ENCODE measurements at regions not wholly inside any gene's neighbourhood (a gene's known extent, or its start where the extent isn't known, plus 50 kb on each side); places are given as distances from the start of the nearest gene placed in this dataset.
"Not testable (repeated sequence)": the region's sequence is repeated elsewhere in the genome, so short reads cannot be mapped to it uniquely, and the experiment has no call there.

DNA sequence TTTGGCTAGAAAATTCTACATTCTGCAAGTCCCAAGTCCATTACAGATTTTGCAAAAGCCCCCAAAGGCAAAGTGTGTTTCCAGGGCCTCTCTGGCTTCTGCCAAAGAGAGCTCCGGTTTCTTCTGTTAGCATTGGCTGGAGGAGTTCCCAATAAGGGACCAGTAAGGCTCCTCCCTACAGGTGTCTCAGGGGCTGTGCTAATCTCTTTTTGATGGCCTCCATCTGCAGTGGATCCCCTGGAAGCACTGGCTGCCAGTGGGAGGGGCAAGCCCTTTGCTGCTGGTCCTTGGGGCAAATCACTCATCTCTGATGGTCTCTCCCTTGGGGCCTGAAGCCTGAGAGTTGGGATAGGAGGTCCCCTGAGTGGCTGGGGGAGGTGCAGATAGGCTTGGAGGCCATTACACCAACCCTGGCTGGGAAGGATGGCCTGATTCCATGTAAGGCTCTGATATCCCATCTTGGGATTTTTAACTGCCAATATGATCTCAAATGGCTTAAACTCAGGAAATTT is 89.1 kb upstream of the USP24 start:
- TF ChIP-seq, protein P1, sequence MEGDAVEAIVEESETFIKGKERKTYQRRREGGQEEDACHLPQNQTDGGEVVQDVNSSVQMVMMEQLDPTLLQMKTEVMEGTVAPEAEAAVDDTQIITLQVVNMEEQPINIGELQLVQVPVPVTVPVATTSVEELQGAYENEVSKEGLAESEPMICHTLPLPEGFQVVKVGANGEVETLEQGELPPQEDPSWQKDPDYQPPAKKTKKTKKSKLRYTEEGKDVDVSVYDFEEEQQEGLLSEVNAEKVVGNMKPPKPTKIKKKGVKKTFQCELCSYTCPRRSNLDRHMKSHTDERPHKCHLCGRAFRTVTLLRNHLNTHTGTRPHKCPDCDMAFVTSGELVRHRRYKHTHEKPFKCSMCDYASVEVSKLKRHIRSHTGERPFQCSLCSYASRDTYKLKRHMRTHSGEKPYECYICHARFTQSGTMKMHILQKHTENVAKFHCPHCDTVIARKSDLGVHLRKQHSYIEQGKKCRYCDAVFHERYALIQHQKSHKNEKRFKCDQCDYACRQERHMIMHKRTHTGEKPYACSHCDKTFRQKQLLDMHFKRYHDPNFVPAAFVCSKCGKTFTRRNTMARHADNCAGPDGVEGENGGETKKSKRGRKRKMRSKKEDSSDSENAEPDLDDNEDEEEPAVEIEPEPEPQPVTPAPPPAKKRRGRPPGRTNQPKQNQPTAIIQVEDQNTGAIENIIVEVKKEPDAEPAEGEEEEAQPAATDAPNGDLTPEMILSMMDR (IDR thresholded peaks at IDR 0.05; ENCODE audit: control extremely low read depth, extremely low read depth, low read depth, missing control alignments), result no peak
- ChIA-PET CTCF (interaction anchor here (1.1 to 1.5 kb wide), 2 partner anchors 33 to 164 kb away, joined by 3 read pairs; no protein-coding TSS in a partner anchor), POLR2A (no interaction called here)
- no peak for DNase-seq (ENCODE audit: extremely low spot score)

DNA sequence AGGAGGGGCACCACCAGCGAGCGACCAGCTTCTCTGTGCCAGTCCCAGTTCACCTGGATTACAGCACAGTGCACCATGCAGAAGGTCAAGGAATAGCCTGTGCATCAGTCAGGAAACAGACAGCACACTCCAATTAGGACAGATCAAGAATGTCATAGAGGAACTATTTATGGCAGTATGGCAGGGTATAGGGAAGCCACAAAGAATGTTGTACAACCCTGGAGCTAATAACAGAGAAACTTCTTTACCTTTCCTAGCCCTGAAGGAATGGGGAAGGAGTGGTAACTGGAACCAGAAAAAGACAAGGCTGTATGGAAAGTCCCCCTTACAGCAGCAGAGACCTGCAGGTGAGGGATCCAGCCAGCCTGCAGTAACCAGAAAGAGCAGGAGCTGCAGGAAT is 87.8 kb upstream of the USP24 start:
- ChIA-PET POLR2A (no interaction called here), CTCF (interaction anchor here (1.1 to 1.6 kb wide), 4 partner anchors 19 to 163 kb away, joined by 3 to 4 read pairs (median 3); no protein-coding TSS in a partner anchor)
- TF ChIP-seq, protein P1 (IDR thresholded peaks at IDR 0.05; ENCODE audit: control extremely low read depth, extremely low read depth, low read depth, missing control alignments), result no peak
- no peak for DNase-seq (ENCODE audit: extremely low spot score)

DNA sequence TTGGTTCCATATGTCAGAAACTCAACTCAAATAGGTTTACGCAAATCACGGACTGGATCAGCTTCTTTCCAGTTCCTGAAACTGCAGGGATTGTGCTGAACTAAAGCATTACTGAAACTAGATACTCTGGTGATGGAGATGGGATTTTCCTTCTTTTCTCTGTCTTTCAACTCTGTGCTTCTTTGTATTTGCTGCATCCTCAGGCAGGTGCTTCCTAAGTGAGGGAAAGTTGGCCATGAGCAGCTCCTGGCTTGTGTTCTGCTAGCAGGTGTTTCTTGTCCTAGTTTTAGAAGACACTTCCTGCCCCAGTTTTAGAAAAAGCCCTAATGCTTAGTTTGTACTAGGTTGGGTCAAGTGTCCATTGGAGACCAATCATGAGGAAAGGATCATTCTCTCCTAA is 86.7 kb upstream of the USP24 start:
- ChIA-PET CTCF (interaction anchor here (1.1 to 1.6 kb wide), 2 partner anchors 10 to 17 kb away, joined by 3 to 4 read pairs; no protein-coding TSS in a partner anchor), POLR2A (no interaction called here)
- no peak for DNase-seq (ENCODE audit: extremely low spot score)
- TF ChIP-seq, protein P1 (IDR thresholded peaks at IDR 0.05; ENCODE audit: control extremely low read depth, extremely low read depth, low read depth, missing control alignments), result no peak

DNA sequence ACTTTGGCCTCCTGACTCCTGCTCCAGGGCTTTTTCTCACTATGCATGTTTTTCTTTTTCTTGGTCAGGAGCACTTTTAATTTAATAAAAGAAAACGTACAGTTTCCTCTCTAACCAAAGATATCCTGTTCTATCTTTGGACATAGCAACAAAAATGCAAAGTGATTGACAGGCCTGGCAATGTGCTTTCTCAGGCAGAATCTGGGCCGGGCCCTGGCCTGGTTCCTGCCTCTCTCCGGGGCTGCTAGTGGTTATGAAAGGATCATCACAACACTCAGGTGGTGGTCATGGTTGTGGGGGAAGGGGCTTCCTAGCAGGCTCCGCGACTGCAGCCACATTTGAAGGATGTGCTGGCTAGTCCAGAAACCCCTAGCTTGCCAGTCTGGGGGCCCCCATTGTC is 85.8 kb upstream of the USP24 start:
- no peak for DNase-seq (ENCODE audit: extremely low spot score)
- ChIA-PET POLR2A (no interaction called here), CTCF (interaction anchor here (1.1 to 1.3 kb wide), 2 partner anchors 9 to 16 kb away, joined by 3 read pairs; no protein-coding TSS in a partner anchor)
- TF ChIP-seq, protein P1 (IDR thresholded peaks at IDR 0.05; ENCODE audit: control extremely low read depth, extremely low read depth, low read depth, missing control alignments), result no peak

DNA sequence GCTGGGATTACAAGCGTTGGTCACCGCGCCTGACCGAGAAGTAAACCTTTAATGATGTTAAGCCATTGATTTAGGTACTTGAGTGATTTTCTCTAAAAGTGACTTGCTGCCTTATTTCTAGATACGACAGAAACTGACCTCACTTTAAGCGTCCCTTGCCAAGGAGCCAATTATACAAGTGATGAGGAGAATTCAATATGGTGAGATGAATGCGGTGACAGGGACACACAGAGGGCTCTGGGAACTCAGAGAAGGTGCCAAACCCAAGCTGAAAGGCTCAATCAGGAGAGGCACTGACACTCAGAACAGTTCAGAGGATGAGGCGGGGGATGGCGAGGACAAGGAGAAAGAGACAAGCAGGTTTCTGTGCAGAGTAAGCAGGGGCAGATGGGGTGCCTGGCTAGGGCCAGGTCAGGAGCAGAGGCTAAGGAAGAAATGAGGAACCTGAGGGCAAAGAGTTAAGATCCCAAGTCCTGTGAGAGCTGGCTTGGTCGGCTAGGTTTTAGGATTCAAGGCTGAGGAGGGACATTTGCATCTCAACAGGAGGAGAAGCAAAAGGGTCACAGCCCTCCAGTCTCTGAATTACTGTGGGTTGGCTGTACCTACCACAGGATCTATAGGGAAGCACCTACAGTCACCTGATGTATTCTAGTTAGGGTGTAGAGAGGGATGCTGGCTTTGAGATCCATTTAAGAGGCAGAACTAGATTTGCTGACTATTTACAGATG is 83.2 kb upstream of the USP24 start:
- ChIA-PET POLR2A (no interaction called here), CTCF (no interaction called here)
- TF ChIP-seq, protein P1 (IDR thresholded peaks at IDR 0.05; ENCODE audit: control extremely low read depth, extremely low read depth, low read depth, missing control alignments), result no peak
- DNase-seq (ENCODE audit: extremely low spot score), result no peak

DNA sequence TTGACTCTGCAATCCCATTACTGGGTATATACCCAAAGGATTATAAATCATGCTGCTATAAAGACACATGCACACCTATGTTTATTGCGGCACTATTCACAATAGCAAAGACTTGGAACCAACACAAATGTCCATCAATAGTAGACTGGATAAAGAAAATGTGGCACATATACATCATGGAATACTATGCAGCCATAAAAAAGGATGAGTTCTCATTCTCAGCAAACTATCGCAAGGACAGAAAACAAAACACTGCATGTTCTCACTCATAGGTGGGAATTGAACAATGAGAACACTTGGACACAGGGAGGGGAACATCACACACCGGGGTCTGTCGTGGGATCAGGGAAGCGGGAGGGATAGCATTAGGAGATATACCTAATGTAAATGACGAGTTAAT is 81.1 kb upstream of the USP24 start:
- CTCF ChIA-PET, result interaction anchor here (2.5 kb wide), 1 partner anchor 12 kb away, joined by 7 read pairs; no protein-coding TSS in a partner anchor
- DNase-seq (ENCODE audit: extremely low spot score); POLR2A ChIA-PET: not testable (repeated sequence)

DNA sequence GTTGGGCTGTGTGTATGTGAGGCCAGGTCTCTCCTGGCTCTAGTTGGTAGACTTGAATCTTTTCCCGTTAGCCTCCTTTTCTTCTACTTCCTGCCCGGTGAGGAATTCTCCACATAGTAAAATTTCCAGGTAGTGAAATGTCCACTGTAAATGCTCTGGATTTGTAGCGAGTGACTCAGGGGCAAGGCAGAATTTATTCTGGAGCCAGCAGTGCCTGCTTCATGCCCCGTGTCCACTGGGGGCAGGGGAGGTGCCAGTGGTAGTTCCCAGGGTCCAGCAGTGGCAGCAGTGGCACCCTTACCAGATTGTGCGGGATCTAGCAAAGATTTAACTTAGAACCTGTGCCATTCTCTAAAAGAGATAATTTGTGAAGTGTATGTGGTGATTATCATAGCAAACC is 74.5 kb upstream of the USP24 start:
- ChIA-PET CTCF (interaction anchor here (2.2 to 2.7 kb wide), 2 partner anchors 48 to 1295 kb away, joined by 9 to 11 read pairs; no protein-coding TSS in a partner anchor), POLR2A (no interaction called here)
- TF ChIP-seq, protein P1 (IDR thresholded peaks at IDR 0.05; ENCODE audit: control extremely low read depth, extremely low read depth, low read depth, missing control alignments), result no peak
- DNase-seq (ENCODE audit: extremely low spot score), result no peak

Measured in GM10248 (cell line).